Lower leg skin (tissue), 4 donors: ENCODE measurements at regions not wholly inside any gene's neighbourhood (a gene's known extent, or its start where the extent isn't known, plus 50 kb on each side); places are given as distances from the start of the nearest gene placed in this dataset.

Experiments used
- DNase-seq, 2 donors: peaks; one replicate each; pipeline ENCODE4 v3.0.0-alpha.2; 2019; ENCODE audit warnings: low spot score in 2 of 2
- H3K4me3 ChIP-seq: fragments of 200-600 bp; sonication (generic); 2 replicates; pipeline ENCODE4 v1.5.1; 2017; ENCODE audit warnings: mild to moderate bottlenecking, low read depth; ENCODE audit not compliant: poor library complexity, severe bottlenecking
- POLR2A ChIP-seq, 2 donors: fragments of 450-650 bp; IDR thresholded peaks; one replicate each; pipeline ENCODE4 v1.6.1; 2016 to 2017; ENCODE audit warnings: antibody characterized with exemption in 2 of 2, mild to moderate bottlenecking in 1 of 2, moderate library complexity in 1 of 2
- WGBS, 2 donors: methylation state at CpG; one replicate each; pipeline ENCODE4 v1.1.5; 2018; 5-methylcytosine and 5-hydroxymethylcytosine counted together
- intact Hi-C: fragments of 100-400 bp; cut with DNase I; formaldehyde crosslinking; loops from one replicate; pipeline ENCODE4 v1.15.0; 2023; ENCODE audit warnings: low total_unique reads
- TF ChIP-seq, protein P1 (sequence below), 3 donors: fragments of 450-650 bp; IDR thresholded peaks; one replicate each; pipeline ENCODE4 v1.5.1; 2016; ENCODE audit warnings: antibody characterized with exemption in 3 of 3, mild to moderate bottlenecking in 3 of 3, moderate library complexity in 2 of 3

DNA sequence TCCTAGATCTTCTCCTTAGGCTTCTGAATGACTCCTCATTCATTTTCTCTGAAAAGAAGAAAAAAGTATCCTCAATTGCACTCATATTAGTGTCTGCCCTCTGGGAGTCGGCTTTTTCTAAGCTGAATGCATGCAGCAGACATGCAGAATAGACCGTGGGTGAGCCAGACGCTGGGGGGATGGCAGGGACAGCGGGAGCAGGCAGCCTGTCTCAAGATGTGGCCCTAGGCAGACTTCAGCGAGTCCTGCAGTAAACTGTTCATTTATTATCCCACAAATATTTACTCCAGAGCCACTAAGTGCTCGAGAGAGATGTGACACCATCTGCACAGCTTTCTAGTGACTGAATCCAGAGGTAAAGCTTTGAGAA is 164.9 kb upstream of the RAI14 start:
- TF ChIP-seq, protein P1, sequence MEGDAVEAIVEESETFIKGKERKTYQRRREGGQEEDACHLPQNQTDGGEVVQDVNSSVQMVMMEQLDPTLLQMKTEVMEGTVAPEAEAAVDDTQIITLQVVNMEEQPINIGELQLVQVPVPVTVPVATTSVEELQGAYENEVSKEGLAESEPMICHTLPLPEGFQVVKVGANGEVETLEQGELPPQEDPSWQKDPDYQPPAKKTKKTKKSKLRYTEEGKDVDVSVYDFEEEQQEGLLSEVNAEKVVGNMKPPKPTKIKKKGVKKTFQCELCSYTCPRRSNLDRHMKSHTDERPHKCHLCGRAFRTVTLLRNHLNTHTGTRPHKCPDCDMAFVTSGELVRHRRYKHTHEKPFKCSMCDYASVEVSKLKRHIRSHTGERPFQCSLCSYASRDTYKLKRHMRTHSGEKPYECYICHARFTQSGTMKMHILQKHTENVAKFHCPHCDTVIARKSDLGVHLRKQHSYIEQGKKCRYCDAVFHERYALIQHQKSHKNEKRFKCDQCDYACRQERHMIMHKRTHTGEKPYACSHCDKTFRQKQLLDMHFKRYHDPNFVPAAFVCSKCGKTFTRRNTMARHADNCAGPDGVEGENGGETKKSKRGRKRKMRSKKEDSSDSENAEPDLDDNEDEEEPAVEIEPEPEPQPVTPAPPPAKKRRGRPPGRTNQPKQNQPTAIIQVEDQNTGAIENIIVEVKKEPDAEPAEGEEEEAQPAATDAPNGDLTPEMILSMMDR (IDR thresholded peaks at IDR 0.05): no peak
- TF ChIP-seq POLR2A (IDR thresholded peaks at IDR 0.05): no peak
- 71% methylated on average over 6 of the region's 6 CpGs for WGBS, 2 donors
- DNase-seq: no peak
- intact Hi-C loops: no loop called here
- no peak overlapping the region for H3K4me3 ChIP-seq

DNA sequence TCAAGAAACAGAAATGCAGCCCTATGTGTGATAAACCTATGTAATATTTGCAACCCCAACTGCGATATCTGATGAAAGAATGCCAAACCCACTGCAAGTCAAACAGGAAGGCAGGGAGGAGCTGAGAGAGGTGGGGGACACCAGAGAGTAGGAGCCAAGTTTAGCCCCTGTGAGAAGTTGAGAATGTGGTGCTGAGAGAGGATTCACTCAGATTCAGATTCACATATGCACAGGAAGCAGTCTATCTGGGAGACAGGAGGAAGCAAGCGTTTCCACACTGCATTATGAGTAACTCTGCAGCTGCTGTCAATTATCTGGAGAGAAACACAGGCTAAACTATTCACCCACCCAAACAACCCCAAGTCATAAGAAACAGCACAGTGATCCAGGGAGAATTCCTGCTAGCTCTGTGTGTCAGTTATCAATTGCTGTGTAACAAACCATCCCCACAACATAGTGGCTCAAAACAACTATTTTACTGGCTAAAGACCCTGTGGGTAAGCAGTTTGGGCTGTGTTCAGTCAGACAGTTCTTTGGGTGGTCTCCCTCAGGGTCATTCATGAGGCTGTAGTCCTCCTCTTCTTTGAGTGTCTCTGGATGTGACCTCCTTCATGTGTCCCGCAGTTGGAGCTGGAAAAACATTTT is 161.9 kb upstream of the RAI14 start:
- intact Hi-C loops: no loop called here
- TF ChIP-seq, protein P1 (IDR thresholded peaks at IDR 0.05): no peak
- no peak for TF ChIP-seq POLR2A (IDR thresholded peaks at IDR 0.05)
- WGBS, 2 donors: 65 to 78% methylated on average over 3 of the region's 3 CpGs
- no peak for DNase-seq
- no peak overlapping the region for H3K4me3 ChIP-seq

DNA sequence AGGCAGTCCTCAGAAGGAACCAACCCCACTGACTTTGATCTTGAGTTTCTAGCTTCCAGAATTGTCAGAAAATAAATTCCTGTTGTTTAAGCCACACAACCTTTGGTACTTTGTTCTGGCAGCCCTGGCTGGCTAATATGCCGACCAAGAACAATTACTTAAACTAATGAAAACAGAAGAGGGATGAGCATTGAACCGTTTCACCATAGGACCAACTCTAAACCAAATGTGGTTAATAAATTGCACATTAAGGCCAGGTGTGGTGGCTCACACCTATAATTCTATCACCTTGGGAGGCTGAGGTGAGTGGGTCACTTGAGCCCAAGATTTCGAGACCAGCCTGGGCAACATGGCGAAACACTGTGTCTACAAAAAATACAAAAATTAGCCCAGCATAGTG is 160.9 kb upstream of the RAI14 start:
- DNase-seq: no peak
- intact Hi-C loops: no loop called here
- WGBS, 2 donors: 84 to 88% methylated on average over 4 of the region's 4 CpGs
- no peak overlapping the region for H3K4me3 ChIP-seq
- TF ChIP-seq, protein P1 (IDR thresholded peaks at IDR 0.05): no peak
- TF ChIP-seq POLR2A (IDR thresholded peaks at IDR 0.05): no peak

DNA sequence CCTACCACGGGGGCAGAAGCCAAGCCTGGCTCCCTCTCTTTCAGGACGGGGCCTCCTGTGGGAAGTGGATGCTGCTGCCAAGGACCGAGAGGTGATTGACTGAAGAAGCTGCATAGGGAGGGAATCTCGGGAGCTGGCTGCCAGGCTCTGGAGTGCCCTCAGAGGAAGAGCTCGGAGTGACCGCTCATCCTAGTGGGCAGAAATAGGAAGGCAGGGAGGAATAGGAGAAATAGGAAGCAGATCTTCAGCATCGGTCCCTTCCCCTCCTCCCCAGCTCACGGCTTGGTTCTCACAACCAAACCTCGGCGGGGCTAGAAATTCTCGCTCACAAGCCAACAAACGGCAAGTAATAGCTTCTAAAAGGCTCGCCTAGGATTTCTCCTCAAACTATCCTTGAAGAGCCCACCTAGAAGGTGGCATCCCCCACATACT is 159.9 kb upstream of the RAI14 start:
- intact Hi-C loops: no loop called here
- TF ChIP-seq, protein P1 (IDR thresholded peaks at IDR 0.05): no peak
- no peak overlapping the region for H3K4me3 ChIP-seq
- 69 to 70% methylated on average over 13 of the region's 13 CpGs for WGBS, 2 donors
- no peak for DNase-seq

DNA sequence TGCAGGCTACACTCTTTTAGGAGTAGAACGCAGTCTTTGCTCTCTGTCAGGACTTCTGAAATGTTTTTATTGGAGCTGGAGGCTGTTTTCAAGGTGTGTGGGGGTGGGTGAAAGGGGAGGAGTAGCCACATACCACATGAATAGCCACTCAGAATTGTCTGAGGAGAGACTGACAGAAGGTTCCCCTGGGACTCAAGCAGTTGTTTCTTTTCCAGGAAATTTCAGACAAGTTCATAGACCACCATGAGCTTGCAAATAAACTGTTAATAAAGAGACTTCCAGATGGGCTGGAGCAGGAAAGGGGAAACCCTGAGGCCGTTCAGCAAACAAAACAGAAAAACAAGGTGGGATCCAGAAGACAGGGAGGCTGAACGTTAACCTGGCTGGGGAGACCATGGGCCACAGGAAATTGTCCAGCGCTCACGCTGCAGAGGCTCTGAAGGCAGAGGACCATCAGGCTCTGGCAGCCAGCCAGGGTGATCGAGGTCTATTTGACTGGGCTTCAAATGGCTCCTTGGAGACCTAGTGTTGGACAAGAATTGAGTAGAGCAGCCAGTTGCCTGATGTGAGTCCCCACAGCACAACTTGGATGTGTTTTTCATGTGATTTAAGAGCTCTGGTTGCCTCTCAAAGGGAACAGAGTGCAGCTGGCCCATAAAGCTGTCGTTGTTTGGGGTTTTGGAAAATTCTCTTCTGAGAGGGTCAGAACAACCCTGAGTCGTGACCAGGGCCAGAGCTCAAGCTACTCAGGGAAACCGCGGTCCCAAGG is 159.2 kb upstream of the RAI14 start:
- no peak overlapping the region for H3K4me3 ChIP-seq
- WGBS, 2 donors: 60% methylated on average over 10 of the region's 10 CpGs
- DNase-seq: peak; percentile 45 to 91
- intact Hi-C loops: no loop called here
- TF ChIP-seq POLR2A (IDR thresholded peaks at IDR 0.05): no peak
- TF ChIP-seq, protein P1 (IDR thresholded peaks at IDR 0.05): no peak
